Type B pancreatic cell (in vitro differentiated cells): ENCODE measurements at regions not wholly inside any gene's neighbourhood (a gene's known extent, or its start where the extent isn't known, plus 50 kb on each side); places are given as distances from the start of the nearest gene placed in this dataset.

Source experiments
- DNase-seq: peaks from one replicate; pipeline ENCODE4 v3.0.0; 2021; ENCODE audit warnings: mixed read lengths; ENCODE audit not compliant: unreplicated experiment; ENCODE audit errors: extremely low spot score
- H3K27ac Mint-ChIP-seq: 2 replicates; pipeline ENCODE4 v1.8.0; 2021; ENCODE audit warnings: mild to moderate bottlenecking, mixed read lengths
- H3K27me3 Mint-ChIP-seq: 2 replicates; pipeline ENCODE4 v1.8.0; 2021; ENCODE audit warnings: mixed read lengths
- H3K36me3 Mint-ChIP-seq: 2 replicates; pipeline ENCODE4 v1.8.0; 2021; ENCODE audit warnings: mixed read lengths
- H3K4me1 Mint-ChIP-seq: one replicate; pipeline ENCODE4 v1.8.0; 2021; ENCODE audit warnings: mixed read lengths; ENCODE audit not compliant: unreplicated experiment
- H3K4me3 Mint-ChIP-seq: 2 replicates; pipeline ENCODE4 v1.8.0; 2021; ENCODE audit warnings: mild to moderate bottlenecking, mixed read lengths
- H3K9me3 Mint-ChIP-seq: 2 replicates; pipeline ENCODE4 v1.8.0; 2021; ENCODE audit warnings: mixed read lengths
- CTCF ChIP-seq: fragments of 200-600 bp; sonication (generic); conservative IDR thresholded peaks from 2 replicates; pipeline ENCODE4 v1.5.0; 2021; ENCODE audit warnings: antibody characterized with exemption, mild to moderate bottlenecking

GRCh38 chr2:199024224-199024623 is 433.5 kb downstream of the SATB2 start:
- Mint-ChIP-seq H3K27me3 (peaks cover 3% of the 10 kb centered on the region), H3K9me3 (no peaks in the 10 kb centered on the region), H3K27ac (no peak overlapping the region), H3K4me3 (no peak overlapping the region), H3K4me1 (no peaks in the 10 kb centered on the region), H3K36me3 (no peaks in the 10 kb centered on the region)
- no peak for DNase-seq
- TF ChIP-seq CTCF: no peak

GRCh38 chr2:199019898-199020507 is 437.7 kb downstream of the SATB2 start:
- no peak overlapping the region for H3K4me3 Mint-ChIP-seq
- H3K36me3 Mint-ChIP-seq: no peaks in the 10 kb centered on the region
- no peak overlapping the region for H3K27ac Mint-ChIP-seq
- DNase-seq: no peak
- H3K27me3 Mint-ChIP-seq: peaks cover 3% of the 10 kb centered on the region
- no peaks in the 10 kb centered on the region for H3K4me1 Mint-ChIP-seq
- peak; percentile 79 for TF ChIP-seq CTCF
- no peaks in the 10 kb centered on the region for H3K9me3 Mint-ChIP-seq

- H3K4me1 Mint-ChIP-seq: no peaks in the 10 kb centered on the region
- DNase-seq: no peak
- no peaks in the 10 kb centered on the region for H3K36me3 Mint-ChIP-seq
- H3K27ac Mint-ChIP-seq: no peak overlapping the region
- H3K4me3 Mint-ChIP-seq: no peak overlapping the region
- no peak for TF ChIP-seq CTCF
- no peaks in the 10 kb centered on the region for H3K9me3 Mint-ChIP-seq
- no peaks in the 10 kb centered on the region for H3K27me3 Mint-ChIP-seq
Measured at GRCh38 chr2:199018826-199019225, 438.9 kb downstream of the SATB2 start.

GRCh38 chr2:199015072-199015471 is 442.7 kb downstream of the SATB2 start:
- H3K4me3 Mint-ChIP-seq: no peak overlapping the region
- TF ChIP-seq CTCF: no peak
- no peaks in the 10 kb centered on the region for H3K36me3 Mint-ChIP-seq
- no peaks in the 10 kb centered on the region for H3K9me3 Mint-ChIP-seq
- no peak for DNase-seq
- no peaks in the 10 kb centered on the region for H3K4me1 Mint-ChIP-seq
- no peaks in the 10 kb centered on the region for H3K27me3 Mint-ChIP-seq
- no peak overlapping the region for H3K27ac Mint-ChIP-seq

- Mint-ChIP-seq H3K4me3 (no peak overlapping the region), H3K9me3 (no peaks in the 10 kb centered on the region), H3K27ac (no peak overlapping the region), H3K27me3 (no peaks in the 10 kb centered on the region), H3K4me1 (no peaks in the 10 kb centered on the region), H3K36me3 (no peaks in the 10 kb centered on the region)
- TF ChIP-seq CTCF: no peak
- no peak for DNase-seq
Measured at GRCh38 chr2:199014226-199014625, 443.5 kb downstream of the SATB2 start.

- H3K4me3 Mint-ChIP-seq: no peak overlapping the region
- no peak for DNase-seq
- no peak for TF ChIP-seq CTCF
- no peaks in the 10 kb centered on the region for H3K36me3 Mint-ChIP-seq
- no peaks in the 10 kb centered on the region for H3K27me3 Mint-ChIP-seq
- H3K27ac Mint-ChIP-seq: no peak overlapping the region
- no peaks in the 10 kb centered on the region for H3K4me1 Mint-ChIP-seq
- peaks cover 5% of the 10 kb centered on the region for H3K9me3 Mint-ChIP-seq
Measured at GRCh38 chr2:199011908-199012307, 445.8 kb downstream of the SATB2 start.
